GM23338 (cell line): ENCODE measurements at regions not wholly inside any gene's neighbourhood (a gene's known extent, or its start where the extent isn't known, plus 50 kb on each side); places are given as distances from the start of the nearest gene placed in this dataset.

Source experiments
- ATAC-seq: fragments of 200-7000 bp; cut with Tn5 transposase; 3 replicates; pipeline ENCODE4 v1.9.1; 2020
- DNase-seq: peaks from one replicate; pipeline ENCODE4 v3.0.0-alpha.2; 2015; ENCODE audit warnings: low spot score
- H2AFZ ChIP-seq: fragments of 200-600 bp; sonication (generic); 2 replicates; pipeline ENCODE4 v1.8.0; 2016; ENCODE audit warnings: antibody characterized with exemption, mild to moderate bottlenecking, moderate library complexity
- H3F3A ChIP-seq: fragments of 200-600 bp; sonication (generic); replicated peaks from 2 replicates; pipeline ENCODE4 v1.8.0; 2017; ENCODE audit warnings: antibody characterized with exemption, mixed run types, low read depth
- H3K27ac ChIP-seq: fragments of 200-600 bp; sonication (generic); 2 replicates; pipeline ENCODE4 v1.6.1; 2016; ENCODE audit warnings: low read depth
- H3K27me3 ChIP-seq: fragments of 200-600 bp; sonication (generic); 2 replicates; pipeline ENCODE4 v1.8.0; 2016; ENCODE audit warnings: mild to moderate bottlenecking, mixed run types, moderate library complexity; ENCODE audit not compliant: insufficient read depth
- H3K36me3 ChIP-seq: fragments of 200-600 bp; sonication (generic); 2 replicates; pipeline ENCODE4 v1.8.0; 2016; ENCODE audit warnings: mild to moderate bottlenecking; ENCODE audit not compliant: insufficient read depth
- H3K4me1 ChIP-seq: fragments of 200-600 bp; sonication (generic); 2 replicates; pipeline ENCODE4 v1.8.0; 2016; ENCODE audit warnings: mild to moderate bottlenecking, moderate library complexity; ENCODE audit not compliant: insufficient read depth
- H3K4me2 ChIP-seq: fragments of 200-600 bp; sonication (generic); 2 replicates; pipeline ENCODE4 v1.7.1; 2017; ENCODE audit warnings: mixed run types
- H3K4me3 ChIP-seq: fragments of 200-600 bp; sonication (generic); 2 replicates; pipeline ENCODE4 v1.6.1; 2016; ENCODE audit warnings: mixed run types
- H3K79me2 ChIP-seq: fragments of 200-600 bp; sonication (generic); replicated peaks from 2 replicates; pipeline ENCODE4 v1.8.0; 2017; ENCODE audit warnings: mild to moderate bottlenecking; ENCODE audit not compliant: insufficient read depth
- H3K9me2 ChIP-seq: fragments of 200-600 bp; sonication (generic); 2 replicates; pipeline ENCODE4 v1.8.0; 2017; ENCODE audit not compliant: insufficient read depth
- H4K20me1 ChIP-seq: fragments of 200-600 bp; sonication (generic); replicated peaks from 2 replicates; pipeline ENCODE4 v1.8.0; 2017; ENCODE audit warnings: mild to moderate bottlenecking; ENCODE audit not compliant: insufficient read depth
- H3K27ac Mint-ChIP-seq: 2 replicates; pipeline ENCODE4 v1.8.0; 2020; ENCODE audit warnings: inconsistent platforms, mild to moderate bottlenecking, moderate library complexity, mixed read lengths
- H3K27me3 Mint-ChIP-seq: 3 replicates; pipeline ENCODE4 v1.8.0; 2022; ENCODE audit warnings: low read depth, mild to moderate bottlenecking, moderate library complexity, mixed read lengths, inconsistent platforms; ENCODE audit not compliant: insufficient read depth, poor library complexity
- H3K36me3 Mint-ChIP-seq: 3 replicates; pipeline ENCODE4 v1.8.0; 2021; ENCODE audit warnings: low read depth, mild to moderate bottlenecking, inconsistent platforms, moderate library complexity, mixed read lengths
- H3K4me1 Mint-ChIP-seq: 3 replicates; pipeline ENCODE4 v1.8.0; 2020; ENCODE audit warnings: mild to moderate bottlenecking, inconsistent platforms, mixed read lengths
- H3K4me3 Mint-ChIP-seq: 3 replicates; pipeline ENCODE4 v1.8.0; 2021; ENCODE audit warnings: moderate library complexity, mild to moderate bottlenecking, inconsistent platforms, mixed read lengths
- H3K9me3 Mint-ChIP-seq: 3 replicates; pipeline ENCODE4 v1.8.0; 2020; ENCODE audit warnings: moderate library complexity, mild to moderate bottlenecking, inconsistent platforms, mixed read lengths
- CREB1 ChIP-seq: fragments of 250-450 bp; sonication (Bioruptor Pico); IDR thresholded peaks from 2 replicates; pipeline ENCODE4 v1.5.0; 2020; ENCODE audit warnings: low read depth, mild to moderate bottlenecking, moderate library complexity
- EZH2 ChIP-seq: fragments of 200-600 bp; sonication (generic); IDR thresholded peaks from one replicate; pipeline ENCODE4 v1.8.0; 2017; ENCODE audit warnings: antibody characterized with exemption, mild to moderate bottlenecking, low read depth; ENCODE audit not compliant: unreplicated experiment
- EZH2phosphoT487 ChIP-seq: fragments of 200-600 bp; sonication (generic); IDR thresholded peaks from one replicate; pipeline ENCODE4 v1.8.1; 2018; ENCODE audit warnings: antibody characterized with exemption; ENCODE audit not compliant: unreplicated experiment
- NANOG ChIP-seq: IDR thresholded peaks from 2 replicates; pipeline ENCODE4 v1.6.1; 2016; ENCODE audit warnings: antibody characterized with exemption, borderline replicate concordance
- POLR2AphosphoS5 ChIP-seq: IDR thresholded peaks from 2 replicates; pipeline ENCODE4 v1.6.1; 2016; ENCODE audit warnings: antibody characterized with exemption, low read depth
- STAT1 ChIP-seq: IDR thresholded peaks from one replicate; pipeline ENCODE4 v1.6.1; 2016; ENCODE audit warnings: antibody characterized with exemption; ENCODE audit not compliant: unreplicated experiment
- ZNF114 ChIP-seq: fragments of 250-450 bp; sonication (Bioruptor Pico); IDR thresholded peaks from 2 replicates; pipeline ENCODE4 v1.5.0; 2020; ENCODE audit warnings: mild to moderate bottlenecking, moderate library complexity
- ZNF331 ChIP-seq: fragments of 250-450 bp; sonication (Bioruptor Pico); IDR thresholded peaks from 2 replicates; pipeline ENCODE4 v1.5.0; 2020; ENCODE audit warnings: low read depth, mild to moderate bottlenecking, moderate library complexity
- ZNF462 ChIP-seq: fragments of 250-450 bp; sonication (Bioruptor Pico); IDR thresholded peaks from 2 replicates; pipeline ENCODE4 v1.5.0; 2020; ENCODE audit warnings: mild to moderate bottlenecking, moderate library complexity
- TF ChIP-seq, protein P1 (sequence below): IDR thresholded peaks from 2 replicates; pipeline ENCODE4 v1.6.1; 2016; ENCODE audit warnings: antibody characterized with exemption

GRCh38 chr11:82606738-82607137 is 126.9 kb downstream of the FAM181B start (continued):
- TF ChIP-seq, protein P1, sequence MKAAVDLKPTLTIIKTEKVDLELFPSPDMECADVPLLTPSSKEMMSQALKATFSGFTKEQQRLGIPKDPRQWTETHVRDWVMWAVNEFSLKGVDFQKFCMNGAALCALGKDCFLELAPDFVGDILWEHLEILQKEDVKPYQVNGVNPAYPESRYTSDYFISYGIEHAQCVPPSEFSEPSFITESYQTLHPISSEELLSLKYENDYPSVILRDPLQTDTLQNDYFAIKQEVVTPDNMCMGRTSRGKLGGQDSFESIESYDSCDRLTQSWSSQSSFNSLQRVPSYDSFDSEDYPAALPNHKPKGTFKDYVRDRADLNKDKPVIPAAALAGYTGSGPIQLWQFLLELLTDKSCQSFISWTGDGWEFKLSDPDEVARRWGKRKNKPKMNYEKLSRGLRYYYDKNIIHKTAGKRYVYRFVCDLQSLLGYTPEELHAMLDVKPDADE: no peak
- TF ChIP-seq EZH2 (no peak), ZNF114 (no peak), EZH2phosphoT487 (no peak)

DNA sequence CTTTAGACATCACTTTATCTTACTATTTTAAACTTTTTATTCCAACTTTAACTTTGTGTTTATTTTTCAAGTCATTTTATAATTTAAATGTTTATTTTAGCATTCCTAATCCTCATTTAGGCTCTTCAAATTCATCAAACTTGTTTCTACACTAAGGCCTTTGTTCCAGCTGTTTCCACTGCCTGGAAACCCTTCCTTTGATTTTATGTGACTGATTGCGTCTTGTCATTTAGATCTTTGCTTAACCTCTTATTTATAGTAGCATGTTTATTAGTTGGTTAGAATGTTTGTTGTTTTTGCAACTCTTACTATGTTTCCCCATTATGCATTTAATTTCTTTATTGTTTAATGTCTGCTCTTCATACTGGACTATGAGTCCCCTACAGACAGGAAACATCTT is 132.0 kb downstream of the FAM181B start:
- no peak for TF ChIP-seq STAT1
- TF ChIP-seq ZNF114: no peak
- no peak for TF ChIP-seq ZNF462 (CRISPR knock-in tag)
- no peak for TF ChIP-seq ZNF331
- no peak for TF ChIP-seq NANOG
- TF ChIP-seq POLR2AphosphoS5: no peak
- TF ChIP-seq EZH2: no peak
- TF ChIP-seq CREB1: no peak
- TF ChIP-seq EZH2phosphoT487: no peak
- no peak overlapping the region for H3K27ac Mint-ChIP-seq
- no peaks in the 10 kb centered on the region for H3K36me3 ChIP-seq

More for the DNA sequence above, 132.0 kb downstream of the FAM181B start:
- Mint-ChIP-seq H3K9me3 (no peaks in the 10 kb centered on the region), H3K4me3 (no peak overlapping the region), H3K27me3 (no peaks in the 10 kb centered on the region), H3K4me1 (peaks cover 5% of the 10 kb centered on the region; the same call in 1 of the 3 replicates), H3K36me3 (no peaks in the 10 kb centered on the region)
- DNase-seq: no peak
- no peaks in the 10 kb centered on the region for H4K20me1 ChIP-seq
- no peaks in the 10 kb centered on the region for H3K4me1 ChIP-seq
- no peaks in the 10 kb centered on the region for H3F3A ChIP-seq
- no peak overlapping the region for H3K27ac ChIP-seq
- H2AFZ ChIP-seq: no peak overlapping the region
- no peak overlapping the region for H3K4me2 ChIP-seq
- H3K4me3 ChIP-seq: no peak overlapping the region
- no peak for ATAC-seq
- no peaks in the 10 kb centered on the region for H3K27me3 ChIP-seq
- no peaks in the 10 kb centered on the region for H3K79me2 ChIP-seq
- H3K9me2 ChIP-seq: no peaks in the 10 kb centered on the region; the same call in 1 of the 2 replicates
